SK-N-SH treated with all-trans-retinoic acid at 6 μM for 48 hours (cell line): ENCODE measurements at regions not wholly inside any gene's neighbourhood (a gene's known extent, or its start where the extent isn't known, plus 50 kb on each side); places are given as distances from the start of the nearest gene placed in this dataset.

ENCODE experiments used
- ATAC-seq: fragments of 200-7000 bp; cut with Tn5 transposase; 3 replicates; pipeline ENCODE4 v1.9.1; 2020; ENCODE audit warnings: mild to moderate bottlenecking, moderate library complexity
- ARNTL ChIP-seq: fragments of 450-650 bp; formaldehyde crosslinking; IDR thresholded peaks from 2 replicates; pipeline ENCODE4 v1.5.0; 2020; ENCODE audit warnings: low read depth, mild to moderate bottlenecking, moderate library complexity, borderline replicate concordance
- BACH2 ChIP-seq: fragments of 250-450 bp; sonication (Bioruptor Pico); IDR thresholded peaks from 2 replicates; pipeline ENCODE4 v1.9.0; 2021; ENCODE audit warnings: mild to moderate bottlenecking, borderline replicate concordance
- CREB5 ChIP-seq: fragments of 250-450 bp; sonication (Bioruptor Pico); IDR thresholded peaks from 2 replicates; pipeline ENCODE4 v1.5.1; 2020; ENCODE audit warnings: low read depth, mild to moderate bottlenecking, moderate library complexity
- CSDC2 ChIP-seq: fragments of 250-450 bp; sonication (Bioruptor Pico); IDR thresholded peaks from 2 replicates; pipeline ENCODE4 v1.5.0; 2020; ENCODE audit warnings: mild to moderate bottlenecking, moderate library complexity
- ESRRG ChIP-seq: fragments of 250-450 bp; sonication (Bioruptor Pico); IDR thresholded peaks from 2 replicates; pipeline ENCODE4 v1.6.1; 2021; ENCODE audit warnings: mild to moderate bottlenecking
- GLIS3 ChIP-seq: fragments of 250-450 bp; sonication (Bioruptor Pico); IDR thresholded peaks from 2 replicates; pipeline ENCODE4 v1.5.0; 2020; ENCODE audit warnings: mild to moderate bottlenecking, moderate library complexity
- ISL1 ChIP-seq: fragments of 250-450 bp; sonication (Bioruptor Pico); IDR thresholded peaks from 2 replicates; pipeline ENCODE4 v2.1.2; 2022; ENCODE audit warnings: mild to moderate bottlenecking, moderate library complexity
- PPARA ChIP-seq: fragments of 250-450 bp; sonication (Bioruptor Pico); IDR thresholded peaks from 2 replicates; pipeline ENCODE4 v1.5.0; 2020; ENCODE audit warnings: mild to moderate bottlenecking, borderline replicate concordance
- RARB ChIP-seq: fragments of 250-450 bp; sonication (Bioruptor Pico); IDR thresholded peaks from 2 replicates; pipeline ENCODE4 v1.8.0; 2021; ENCODE audit warnings: mild to moderate bottlenecking, moderate library complexity
- SNAI2 ChIP-seq: fragments of 250-450 bp; sonication (Bioruptor Pico); IDR thresholded peaks from 2 replicates; pipeline ENCODE4 v1.5.0; 2020; ENCODE audit warnings: mild to moderate bottlenecking, moderate library complexity
- TCF4 ChIP-seq: fragments of 250-450 bp; sonication (Bioruptor Pico); IDR thresholded peaks from 2 replicates; pipeline ENCODE4 v1.8.0; 2021; ENCODE audit warnings: mild to moderate bottlenecking, moderate library complexity, borderline replicate concordance
- TOX ChIP-seq: fragments of 250-450 bp; sonication (Bioruptor Pico); IDR thresholded peaks from 2 replicates; pipeline ENCODE4 v1.8.0; 2021; ENCODE audit warnings: mild to moderate bottlenecking, moderate library complexity, borderline replicate concordance
- ZC3H10 ChIP-seq: fragments of 250-450 bp; sonication (Bioruptor Pico); IDR thresholded peaks from 2 replicates; pipeline ENCODE4 v1.5.1; 2021; ENCODE audit warnings: mild to moderate bottlenecking, moderate library complexity
- ZFP3 ChIP-seq: fragments of 250-450 bp; sonication (Bioruptor Pico); IDR thresholded peaks from 2 replicates; pipeline ENCODE4 v1.5.0; 2020; ENCODE audit warnings: mild to moderate bottlenecking, moderate library complexity
- ZNF565 ChIP-seq: fragments of 450-650 bp; formaldehyde crosslinking; conservative IDR thresholded peaks from 2 replicates; pipeline ENCODE4 v1.5.0; 2020; ENCODE audit warnings: low read depth, mild to moderate bottlenecking, moderate library complexity
- ZNF70 ChIP-seq: fragments of 450-650 bp; formaldehyde crosslinking; IDR thresholded peaks from 2 replicates; pipeline ENCODE4 v1.5.0; 2020; ENCODE audit warnings: mild to moderate bottlenecking, moderate library complexity
- ZNF8 ChIP-seq: fragments of 450-650 bp; formaldehyde crosslinking; IDR thresholded peaks from 2 replicates; pipeline ENCODE4 v1.5.0; 2020; ENCODE audit warnings: mild to moderate bottlenecking, moderate library complexity
- TF ChIP-seq, protein P1 (sequence below): fragments of 250-450 bp; sonication (Bioruptor Pico); IDR thresholded peaks from 2 replicates; pipeline ENCODE4 v1.5.1; 2021; ENCODE audit warnings: mild to moderate bottlenecking, moderate library complexity
- TF ChIP-seq, protein P2 (sequence below): fragments of 250-450 bp; sonication (Bioruptor Pico); IDR thresholded peaks from 2 replicates; pipeline ENCODE4 v1.8.0; 2020; ENCODE audit warnings: mild to moderate bottlenecking, moderate library complexity, borderline replicate concordance
- TF ChIP-seq, protein P3 (sequence below): fragments of 250-450 bp; sonication (Bioruptor Pico); IDR thresholded peaks from 2 replicates; pipeline ENCODE4 v1.5.0; 2020; ENCODE audit warnings: mild to moderate bottlenecking, moderate library complexity

- ATAC-seq: no peak
- TF ChIP-seq ZFP3 (CRISPR knock-in tag): no peak
- no peak for TF ChIP-seq BACH2 (CRISPR knock-in tag)
- no peak for TF ChIP-seq ESRRG (CRISPR knock-in tag)
- TF ChIP-seq, protein P1, sequence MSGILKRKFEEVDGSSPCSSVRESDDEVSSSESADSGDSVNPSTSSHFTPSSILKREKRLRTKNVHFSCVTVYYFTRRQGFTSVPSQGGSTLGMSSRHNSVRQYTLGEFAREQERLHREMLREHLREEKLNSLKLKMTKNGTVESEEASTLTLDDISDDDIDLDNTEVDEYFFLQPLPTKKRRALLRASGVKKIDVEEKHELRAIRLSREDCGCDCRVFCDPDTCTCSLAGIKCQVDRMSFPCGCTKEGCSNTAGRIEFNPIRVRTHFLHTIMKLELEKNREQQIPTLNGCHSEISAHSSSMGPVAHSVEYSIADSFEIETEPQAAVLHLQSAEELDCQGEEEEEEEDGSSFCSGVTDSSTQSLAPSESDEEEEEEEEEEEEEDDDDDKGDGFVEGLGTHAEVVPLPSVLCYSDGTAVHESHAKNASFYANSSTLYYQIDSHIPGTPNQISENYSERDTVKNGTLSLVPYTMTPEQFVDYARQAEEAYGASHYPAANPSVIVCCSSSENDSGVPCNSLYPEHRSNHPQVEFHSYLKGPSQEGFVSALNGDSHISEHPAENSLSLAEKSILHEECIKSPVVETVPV: no peak
- TF ChIP-seq ARNTL: no peak
- TF ChIP-seq, protein P2, sequence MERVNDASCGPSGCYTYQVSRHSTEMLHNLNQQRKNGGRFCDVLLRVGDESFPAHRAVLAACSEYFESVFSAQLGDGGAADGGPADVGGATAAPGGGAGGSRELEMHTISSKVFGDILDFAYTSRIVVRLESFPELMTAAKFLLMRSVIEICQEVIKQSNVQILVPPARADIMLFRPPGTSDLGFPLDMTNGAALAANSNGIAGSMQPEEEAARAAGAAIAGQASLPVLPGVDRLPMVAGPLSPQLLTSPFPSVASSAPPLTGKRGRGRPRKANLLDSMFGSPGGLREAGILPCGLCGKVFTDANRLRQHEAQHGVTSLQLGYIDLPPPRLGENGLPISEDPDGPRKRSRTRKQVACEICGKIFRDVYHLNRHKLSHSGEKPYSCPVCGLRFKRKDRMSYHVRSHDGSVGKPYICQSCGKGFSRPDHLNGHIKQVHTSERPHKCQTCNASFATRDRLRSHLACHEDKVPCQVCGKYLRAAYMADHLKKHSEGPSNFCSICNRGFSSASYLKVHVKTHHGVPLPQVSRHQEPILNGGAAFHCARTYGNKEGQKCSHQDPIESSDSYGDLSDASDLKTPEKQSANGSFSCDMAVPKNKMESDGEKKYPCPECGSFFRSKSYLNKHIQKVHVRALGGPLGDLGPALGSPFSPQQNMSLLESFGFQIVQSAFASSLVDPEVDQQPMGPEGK (CRISPR knock-in tag): no peak
- no peak for TF ChIP-seq ZNF70
- TF ChIP-seq, protein P3, sequence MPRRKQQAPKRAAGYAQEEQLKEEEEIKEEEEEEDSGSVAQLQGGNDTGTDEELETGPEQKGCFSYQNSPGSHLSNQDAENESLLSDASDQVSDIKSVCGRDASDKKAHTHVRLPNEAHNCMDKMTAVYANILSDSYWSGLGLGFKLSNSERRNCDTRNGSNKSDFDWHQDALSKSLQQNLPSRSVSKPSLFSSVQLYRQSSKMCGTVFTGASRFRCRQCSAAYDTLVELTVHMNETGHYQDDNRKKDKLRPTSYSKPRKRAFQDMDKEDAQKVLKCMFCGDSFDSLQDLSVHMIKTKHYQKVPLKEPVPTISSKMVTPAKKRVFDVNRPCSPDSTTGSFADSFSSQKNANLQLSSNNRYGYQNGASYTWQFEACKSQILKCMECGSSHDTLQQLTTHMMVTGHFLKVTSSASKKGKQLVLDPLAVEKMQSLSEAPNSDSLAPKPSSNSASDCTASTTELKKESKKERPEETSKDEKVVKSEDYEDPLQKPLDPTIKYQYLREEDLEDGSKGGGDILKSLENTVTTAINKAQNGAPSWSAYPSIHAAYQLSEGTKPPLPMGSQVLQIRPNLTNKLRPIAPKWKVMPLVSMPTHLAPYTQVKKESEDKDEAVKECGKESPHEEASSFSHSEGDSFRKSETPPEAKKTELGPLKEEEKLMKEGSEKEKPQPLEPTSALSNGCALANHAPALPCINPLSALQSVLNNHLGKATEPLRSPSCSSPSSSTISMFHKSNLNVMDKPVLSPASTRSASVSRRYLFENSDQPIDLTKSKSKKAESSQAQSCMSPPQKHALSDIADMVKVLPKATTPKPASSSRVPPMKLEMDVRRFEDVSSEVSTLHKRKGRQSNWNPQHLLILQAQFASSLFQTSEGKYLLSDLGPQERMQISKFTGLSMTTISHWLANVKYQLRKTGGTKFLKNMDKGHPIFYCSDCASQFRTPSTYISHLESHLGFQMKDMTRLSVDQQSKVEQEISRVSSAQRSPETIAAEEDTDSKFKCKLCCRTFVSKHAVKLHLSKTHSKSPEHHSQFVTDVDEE (CRISPR knock-in tag): no peak
- no peak for TF ChIP-seq PPARA (CRISPR knock-in tag)
- TF ChIP-seq GLIS3: no peak
- TF ChIP-seq ZNF565 (CRISPR knock-in tag): no peak
- TF ChIP-seq ZNF8 (CRISPR knock-in tag): no peak
- no peak for TF ChIP-seq RARB (CRISPR knock-in tag)
- TF ChIP-seq TCF4 (CRISPR knock-in tag): no peak
Measured at GRCh38 chr20:57909763-57910331, 200.0 kb upstream of the PMEPA1 start.

DNA sequence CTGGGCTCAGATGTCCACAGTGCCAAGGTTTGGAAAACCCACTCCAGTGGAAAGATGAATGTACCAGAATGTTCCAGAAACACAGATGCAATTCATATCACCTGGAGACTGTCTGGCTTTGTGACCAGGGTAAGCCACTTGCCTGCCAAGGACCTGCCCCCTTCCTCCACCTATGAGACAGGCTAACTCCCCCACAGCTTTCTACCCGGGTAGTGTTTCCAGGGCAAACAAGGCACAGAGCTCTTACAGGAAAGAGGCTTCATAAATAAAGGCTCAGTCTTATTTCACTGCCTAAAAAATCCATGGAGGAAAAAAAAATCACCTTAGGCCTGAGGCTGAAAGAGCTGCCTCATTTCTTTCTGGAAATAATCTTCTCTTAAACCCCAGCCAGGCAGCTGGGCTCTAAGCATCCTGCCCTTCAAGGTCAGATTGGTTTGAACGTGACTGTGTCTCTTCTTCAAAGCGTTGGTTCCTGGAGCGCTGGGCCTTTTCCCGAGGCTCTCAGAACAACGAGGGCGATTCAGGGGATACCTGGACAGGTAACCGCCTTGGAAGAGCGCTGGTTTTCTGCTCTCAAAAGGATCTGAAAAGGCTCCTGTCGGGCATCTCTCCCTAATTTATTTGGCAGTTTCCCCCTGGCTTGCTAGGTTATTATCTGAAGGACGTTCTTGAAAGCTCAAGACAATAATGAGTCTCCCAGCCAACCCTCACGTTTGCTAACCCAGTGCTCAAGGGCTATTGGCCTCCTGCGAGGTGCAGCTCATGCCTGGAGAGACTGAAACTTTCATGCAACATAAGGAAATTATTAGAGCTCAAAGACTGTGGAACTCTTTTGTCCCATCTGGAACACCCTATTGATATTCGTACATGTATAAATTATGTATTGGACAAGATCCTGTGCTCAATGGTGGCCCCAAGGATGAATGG lies 199.2 kb upstream of the PMEPA1 start:
- TF ChIP-seq, protein P1: no peak
- no peak for TF ChIP-seq CSDC2
- TF ChIP-seq GLIS3: no peak
- TF ChIP-seq PPARA (CRISPR knock-in tag): no peak
- no peak for ATAC-seq

DNA sequence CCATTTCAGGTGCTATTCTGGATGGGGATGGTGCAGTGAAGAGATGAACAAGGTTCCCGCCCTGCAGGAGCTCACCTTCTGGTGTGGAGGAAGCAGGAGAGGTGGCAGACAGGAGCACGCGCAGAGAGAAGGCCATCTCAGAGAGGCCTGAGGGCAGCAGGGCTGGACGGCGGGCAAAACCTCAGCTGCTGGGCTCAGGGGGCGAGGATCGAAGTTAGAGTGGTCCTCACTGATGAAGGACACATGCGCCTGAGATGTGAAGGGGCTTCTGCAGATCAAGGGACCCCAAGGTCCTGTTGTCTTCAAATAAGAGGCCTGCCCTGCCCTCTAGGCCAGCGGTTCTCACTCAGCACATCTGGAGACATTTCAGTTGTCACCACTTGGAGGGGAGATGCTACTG lies 198.4 kb upstream of the PMEPA1 start:
- TF ChIP-seq RARB (CRISPR knock-in tag) (no peak), ISL1 (CRISPR knock-in tag) (no peak), ZC3H10 (no peak), ESRRG (CRISPR knock-in tag) (no peak), BACH2 (CRISPR knock-in tag) (no peak), ZNF565 (CRISPR knock-in tag) (no peak), ZNF70 (no peak), CSDC2 (no peak), PPARA (CRISPR knock-in tag) (no peak), ARNTL (no peak), TOX (CRISPR knock-in tag) (no peak), TCF4 (CRISPR knock-in tag) (no peak), CREB5 (no peak), SNAI2 (CRISPR knock-in tag) (no peak)
- TF ChIP-seq, protein P2 (CRISPR knock-in tag): no peak
- no peak for ATAC-seq
